ENCODE measurements at regions not wholly inside any gene's neighbourhood (a gene's known extent, or its start where the extent isn't known, plus 50 kb on each side); places are given as distances from the start of the nearest gene placed in this dataset.

DNA sequence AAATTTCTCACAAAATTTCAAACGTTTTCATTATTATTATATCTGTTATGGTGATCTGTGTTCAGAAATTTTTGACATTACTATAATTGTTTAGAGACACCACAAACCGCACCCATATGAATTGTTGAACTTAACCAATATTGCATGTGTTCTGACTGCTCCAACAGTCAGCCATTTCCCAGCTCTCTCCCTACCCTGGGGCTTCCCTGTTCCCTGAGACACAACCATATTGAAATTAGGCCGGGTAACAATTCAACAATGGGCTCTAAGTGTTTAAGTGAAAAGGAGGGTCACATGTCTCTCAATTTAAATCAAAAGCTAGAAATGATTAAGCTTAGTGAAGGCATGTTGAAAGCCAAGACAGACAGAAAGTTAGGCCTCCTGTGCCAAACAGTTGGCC is 424.0 kb downstream of the DSC3 start:
- peak in 1 of 2 donors; percentile 4 for DNase-seq
- no peak overlapping the region for H3K27ac ChIP-seq (ENCODE audit: low read depth, low read length)

DNA sequence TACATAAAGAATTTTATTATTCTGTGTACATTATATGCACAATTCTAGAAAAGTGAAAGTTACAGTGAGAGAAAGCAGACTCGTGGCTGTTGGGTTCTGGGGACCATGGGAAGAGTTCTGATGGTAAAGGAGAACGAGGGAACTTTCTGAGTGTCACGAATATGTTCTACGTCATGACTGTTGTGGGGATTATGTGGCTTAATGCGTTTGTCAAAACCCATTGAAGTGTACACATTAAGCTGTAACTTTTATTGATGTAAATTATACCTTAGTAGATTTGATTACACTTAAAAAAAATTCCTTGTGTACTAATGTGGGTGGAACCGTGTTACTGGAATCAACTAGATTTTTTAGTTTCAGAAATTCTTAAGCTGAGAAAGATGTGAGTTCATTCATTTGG is 426.1 kb downstream of the DSC3 start:
- Histone ChIP-seq H3K9me3 (ENCODE audit: insufficient read depth, low read depth, low read length) (no peaks in the 10 kb centered on the region), H3K4me3 (ENCODE audit: low read depth, low read length) (no peak overlapping the region), H4K12ac (ENCODE audit: low read depth, low read length) (no peak overlapping the region), H3K4ac (ENCODE audit: low read depth, low read length) (no peak overlapping the region), H2BK5ac (ENCODE audit: low read depth, low read length, poor library complexity) (no peak overlapping the region), H3K36me3 (ENCODE audit: control insufficient read depth in 1 of 2, insufficient read depth in 2 of 2, low read length in 2 of 2) (no peaks in the 10 kb centered on the region), H3K4me1 (ENCODE audit: control insufficient read depth in 1 of 2, insufficient read depth in 2 of 2, low read length in 2 of 2) (no peaks in the 10 kb centered on the region), H3K27me3 (ENCODE audit: insufficient read depth, low read length) (no peaks in the 10 kb centered on the region), H3K79me1 (ENCODE audit: low read length) (no peaks in the 10 kb centered on the region), H2AK5ac (ENCODE audit: low read length) (no peak overlapping the region), H4K91ac (ENCODE audit: low read depth, low read length) (no peak overlapping the region), H3K18ac (ENCODE audit: low read length) (no peak overlapping the region), H3K27ac (ENCODE audit: low read depth, low read length) (no peak overlapping the region), H2BK12ac (ENCODE audit: low read length) (no peak overlapping the region), H2AFZ (ENCODE audit: insufficient read depth, low read length, poor library complexity) (no peak overlapping the region), H3K79me2 (ENCODE audit: control insufficient read depth, insufficient read depth, low read length, poor library complexity) (no peaks in the 10 kb centered on the region), H3K4me2 (ENCODE audit: low read length) (no peak overlapping the region), H2BK120ac (ENCODE audit: insufficient read depth, low read length, poor library complexity) (no peak overlapping the region), H3K9ac (ENCODE audit: low read length) (no peak overlapping the region), H4K8ac (ENCODE audit: low read depth, low read length) (no peak overlapping the region), H3K23ac (ENCODE audit: low read length) (no peak overlapping the region), H3K14ac (ENCODE audit: low read length) (no peak overlapping the region)
- no CpG with 5 or more reads among the region's 6 CpGs for WGBS (ENCODE audit: extremely low coverage, insufficient coverage, insufficient read length)
- DNase-seq, result no peak

More for the DNA sequence above, 424.0 kb downstream of the DSC3 start:
- Histone ChIP-seq H2BK12ac (ENCODE audit: low read length) (no peak overlapping the region), H3K36me3 (ENCODE audit: control insufficient read depth in 1 of 2, insufficient read depth in 2 of 2, low read length in 2 of 2) (no peaks in the 10 kb centered on the region), H3K79me2 (ENCODE audit: control insufficient read depth, insufficient read depth, low read length, poor library complexity) (no peaks in the 10 kb centered on the region), H2BK120ac (ENCODE audit: insufficient read depth, low read length, poor library complexity) (no peak overlapping the region), H3K9ac (ENCODE audit: low read length) (no peak overlapping the region), H3K14ac (ENCODE audit: low read length) (no peak overlapping the region), H4K12ac (ENCODE audit: low read depth, low read length) (no peak overlapping the region), H3K4me3 (ENCODE audit: low read depth, low read length) (no peak overlapping the region), H4K8ac (ENCODE audit: low read depth, low read length) (no peak overlapping the region), H3K18ac (ENCODE audit: low read length) (no peak overlapping the region), H2AK5ac (ENCODE audit: low read length) (no peak overlapping the region), H3K27me3 (ENCODE audit: insufficient read depth, low read length) (no peaks in the 10 kb centered on the region), H2BK5ac (ENCODE audit: low read depth, low read length, poor library complexity) (no peak overlapping the region), H3K4ac (ENCODE audit: low read depth, low read length) (no peak overlapping the region), H3K9me3 (ENCODE audit: insufficient read depth, low read depth, low read length) (no peaks in the 10 kb centered on the region), H3K23ac (ENCODE audit: low read length) (no peak overlapping the region), H4K91ac (ENCODE audit: low read depth, low read length) (no peak overlapping the region), H2AFZ (ENCODE audit: insufficient read depth, low read length, poor library complexity) (no peak overlapping the region), H3K79me1 (ENCODE audit: low read length) (no peaks in the 10 kb centered on the region), H3K4me2 (ENCODE audit: low read length) (no peak overlapping the region), H3K4me1 (ENCODE audit: control insufficient read depth in 1 of 2, insufficient read depth in 2 of 2, low read length in 2 of 2) (no peaks in the 10 kb centered on the region)
- no CpG with 5 or more reads among the region's 3 CpGs for whole genome bisulfite sequencing (ENCODE audit: extremely low coverage, insufficient coverage, insufficient read length)

DNA sequence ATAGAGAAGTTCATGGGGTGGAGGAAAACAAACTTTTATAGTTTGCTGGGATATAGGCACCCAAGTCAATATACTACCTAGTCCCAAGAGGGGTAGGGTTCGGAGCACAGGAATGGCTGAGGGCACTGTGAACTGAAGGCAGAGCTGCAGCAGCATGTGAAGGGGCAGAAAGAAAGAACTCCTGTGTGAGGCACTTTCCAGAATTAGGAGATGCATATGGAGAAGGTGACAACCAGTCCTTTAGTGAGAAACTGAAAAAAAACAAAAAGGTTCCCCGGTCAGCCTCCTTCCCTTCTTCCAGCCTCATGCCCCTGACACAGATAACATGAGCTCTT is 429.1 kb downstream of the DSC3 start:
- Histone ChIP-seq H3K79me1 (ENCODE audit: low read length) (no peaks in the 10 kb centered on the region), H3K4me2 (ENCODE audit: low read length) (no peak overlapping the region), H3K27ac (ENCODE audit: low read depth, low read length) (no peak overlapping the region), H2BK120ac (ENCODE audit: insufficient read depth, low read length, poor library complexity) (no peak overlapping the region), H2AK5ac (ENCODE audit: low read length) (no peak overlapping the region), H4K12ac (ENCODE audit: low read depth, low read length) (no peak overlapping the region), H3K9ac (ENCODE audit: low read length) (no peak overlapping the region), H3K4me1 (ENCODE audit: control insufficient read depth in 1 of 2, insufficient read depth in 2 of 2, low read length in 2 of 2) (no peaks in the 10 kb centered on the region), H3K27me3 (ENCODE audit: insufficient read depth, low read length) (no peaks in the 10 kb centered on the region), H2AFZ (ENCODE audit: insufficient read depth, low read length, poor library complexity) (no peak overlapping the region), H3K18ac (ENCODE audit: low read length) (no peak overlapping the region), H2BK5ac (ENCODE audit: low read depth, low read length, poor library complexity) (no peak overlapping the region), H3K23ac (ENCODE audit: low read length) (no peak overlapping the region), H2BK12ac (ENCODE audit: low read length) (no peak overlapping the region), H3K36me3 (ENCODE audit: control insufficient read depth in 1 of 2, insufficient read depth in 2 of 2, low read length in 2 of 2) (no peaks in the 10 kb centered on the region), H3K9me3 (ENCODE audit: insufficient read depth, low read depth, low read length) (no peaks in the 10 kb centered on the region), H4K91ac (ENCODE audit: low read depth, low read length) (no peak overlapping the region), H3K79me2 (ENCODE audit: control insufficient read depth, insufficient read depth, low read length, poor library complexity) (no peaks in the 10 kb centered on the region), H3K4ac (ENCODE audit: low read depth, low read length) (no peak overlapping the region), H3K4me3 (ENCODE audit: low read depth, low read length) (no peak overlapping the region), H3K14ac (ENCODE audit: low read length) (no peak overlapping the region), H4K8ac (ENCODE audit: low read depth, low read length) (no peak overlapping the region)
- no peak for DNase-seq
- WGBS (ENCODE audit: extremely low coverage, insufficient coverage, insufficient read length), result no CpG with 5 or more reads among the region's 2 CpGs

DNA sequence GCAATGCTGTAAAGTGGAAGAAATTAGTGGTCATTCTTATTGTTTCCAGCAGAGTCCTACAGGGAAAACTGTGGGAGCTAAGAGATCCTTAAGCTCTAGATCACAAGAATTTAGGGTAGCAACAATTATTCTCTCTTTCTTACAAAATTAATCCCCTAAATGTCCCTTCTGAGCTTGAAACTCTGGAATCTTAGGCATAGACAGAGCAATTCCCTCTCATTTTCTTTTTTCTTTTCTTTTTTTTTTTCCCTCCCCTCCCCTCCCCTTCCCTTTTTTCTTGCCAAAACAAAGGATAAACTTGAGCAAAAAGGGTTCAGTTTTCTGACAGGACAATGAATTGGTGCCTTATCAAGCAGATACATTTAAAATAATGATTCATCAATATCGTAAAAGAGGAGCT is 441.0 kb downstream of the DSC3 start:
- H2BK120ac ChIP-seq (ENCODE audit: insufficient read depth, low read length, poor library complexity), result no peak overlapping the region
- H3K18ac ChIP-seq (ENCODE audit: low read length), result no peak overlapping the region
- no peak overlapping the region for H3K27ac ChIP-seq (ENCODE audit: low read depth, low read length)
- H4K8ac ChIP-seq (ENCODE audit: low read depth, low read length), result no peak overlapping the region
- no peak overlapping the region for H2BK12ac ChIP-seq (ENCODE audit: low read length)
- H3K9ac ChIP-seq (ENCODE audit: low read length), result no peak overlapping the region
- H3K9me3 ChIP-seq (ENCODE audit: insufficient read depth, low read depth, low read length), result no peaks in the 10 kb centered on the region
- H3K4me2 ChIP-seq (ENCODE audit: low read length), result no peak overlapping the region
- H3K79me2 ChIP-seq (ENCODE audit: control insufficient read depth, insufficient read depth, low read length, poor library complexity), result no peaks in the 10 kb centered on the region
- no CpG with 5 or more reads among the region's 1 CpG for WGBS (ENCODE audit: extremely low coverage, insufficient coverage, insufficient read length)
- H3K4ac ChIP-seq (ENCODE audit: low read depth, low read length), result no peak overlapping the region
- H2AFZ ChIP-seq (ENCODE audit: insufficient read depth, low read length, poor library complexity), result no peak overlapping the region
- no peaks in the 10 kb centered on the region for H3K79me1 ChIP-seq (ENCODE audit: low read length)
- no peak overlapping the region for H3K23ac ChIP-seq (ENCODE audit: low read length)
- H4K91ac ChIP-seq (ENCODE audit: low read depth, low read length), result no peak overlapping the region
- H4K12ac ChIP-seq (ENCODE audit: low read depth, low read length), result no peak overlapping the region
- H3K14ac ChIP-seq (ENCODE audit: low read length), result no peak overlapping the region
- H3K4me3 ChIP-seq (ENCODE audit: low read depth, low read length), result no peak overlapping the region
- no peaks in the 10 kb centered on the region for H3K36me3 ChIP-seq (ENCODE audit: control insufficient read depth in 1 of 2, insufficient read depth in 2 of 2, low read length in 2 of 2)
- H3K4me1 ChIP-seq (ENCODE audit: control insufficient read depth in 1 of 2, insufficient read depth in 2 of 2, low read length in 2 of 2), result no peaks in the 10 kb centered on the region
- H2AK5ac ChIP-seq (ENCODE audit: low read length), result no peak overlapping the region
- H3K27me3 ChIP-seq (ENCODE audit: insufficient read depth, low read length), result no peaks in the 10 kb centered on the region
- H2BK5ac ChIP-seq (ENCODE audit: low read depth, low read length, poor library complexity), result no peak overlapping the region
- no peak for DNase-seq

DNA sequence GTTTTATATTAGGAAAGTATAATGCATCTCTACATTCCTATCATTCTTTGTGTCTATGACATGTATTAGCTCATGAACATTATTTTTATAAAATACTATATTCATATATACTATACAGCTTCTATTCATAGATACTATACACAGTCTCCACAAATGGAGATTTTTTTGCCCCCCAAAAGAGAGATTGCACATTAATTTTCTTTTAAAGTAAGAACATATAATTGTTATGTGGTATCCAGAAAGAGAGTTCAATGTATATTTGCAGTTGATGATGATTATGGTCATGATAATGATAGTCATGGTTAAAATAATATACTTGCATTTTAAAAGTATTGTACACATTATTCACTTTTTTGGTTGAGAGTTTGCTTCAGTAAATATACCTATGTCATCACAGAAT is 445.3 kb downstream of the DSC3 start:
- H2AK5ac ChIP-seq (ENCODE audit: low read length), result no peak overlapping the region

More for the DNA sequence above, 445.3 kb downstream of the DSC3 start:
- Histone ChIP-seq H2BK12ac (ENCODE audit: low read length) (no peak overlapping the region), H3K79me2 (ENCODE audit: control insufficient read depth, insufficient read depth, low read length, poor library complexity) (no peaks in the 10 kb centered on the region), H3K27me3 (ENCODE audit: insufficient read depth, low read length) (no peaks in the 10 kb centered on the region), H3K4ac (ENCODE audit: low read depth, low read length) (no peak overlapping the region), H3K23ac (ENCODE audit: low read length) (no peak overlapping the region), H2BK5ac (ENCODE audit: low read depth, low read length, poor library complexity) (no peak overlapping the region), H3K36me3 (ENCODE audit: control insufficient read depth in 1 of 2, insufficient read depth in 2 of 2, low read length in 2 of 2) (no peaks in the 10 kb centered on the region), H3K4me3 (ENCODE audit: low read depth, low read length) (no peak overlapping the region), H3K9ac (ENCODE audit: low read length) (no peak overlapping the region), H3K9me3 (ENCODE audit: insufficient read depth, low read depth, low read length) (no peaks in the 10 kb centered on the region), H3K14ac (ENCODE audit: low read length) (no peak overlapping the region), H2AFZ (ENCODE audit: insufficient read depth, low read length, poor library complexity) (no peak overlapping the region), H3K27ac (ENCODE audit: low read depth, low read length) (no peak overlapping the region), H3K4me1 (ENCODE audit: control insufficient read depth in 1 of 2, insufficient read depth in 2 of 2, low read length in 2 of 2) (no peaks in the 10 kb centered on the region), H4K91ac (ENCODE audit: low read depth, low read length) (no peak overlapping the region), H4K12ac (ENCODE audit: low read depth, low read length) (no peak overlapping the region), H3K4me2 (ENCODE audit: low read length) (no peak overlapping the region), H3K18ac (ENCODE audit: low read length) (no peak overlapping the region), H3K79me1 (ENCODE audit: low read length) (no peaks in the 10 kb centered on the region), H2BK120ac (ENCODE audit: insufficient read depth, low read length, poor library complexity) (no peak overlapping the region), H4K8ac (ENCODE audit: low read depth, low read length) (no peak overlapping the region)
- no peak for DNase-seq
